Retinal pigment epithelial cell (primary cell): ENCODE measurements at regions not wholly inside any gene's neighbourhood (a gene's known extent, or its start where the extent isn't known, plus 50 kb on each side); places are given as distances from the start of the nearest gene placed in this dataset.

Experiments used
- DNase-seq: peaks from one replicate; pipeline ENCODE4 v3.0.0-alpha.2; 2010; ENCODE audit warnings: low read depth
- H3K4me3 ChIP-seq: 2 replicates; pipeline ENCODE4 v1.5.1; 2011; ENCODE audit warnings: mild to moderate bottlenecking, low read length, control low read depth, moderate library complexity
- CTCF ChIP-seq: conservative IDR thresholded peaks from 2 replicates; pipeline ENCODE4 v1.5.1; 2011; ENCODE audit warnings: low read depth, low read length, control low read depth, inconsistent platforms

- TF ChIP-seq CTCF = no peak
- no peak for DNase-seq
- no peak overlapping the region for H3K4me3 ChIP-seq
These were observed 190.8 kb upstream of the HNRNPA3 start for GRCh38 chr2:177021706-177022343.

- no peak for TF ChIP-seq CTCF
- H3K4me3 ChIP-seq = no peak overlapping the region
- DNase-seq = no peak
These were observed 187.8 kb upstream of the HNRNPA3 start for GRCh38 chr2:177024765-177025164.

GRCh38 chr2:177026253-177026652 lies 186.3 kb upstream of the HNRNPA3 start:
- no peak overlapping the region for H3K4me3 ChIP-seq
- TF ChIP-seq CTCF = no peak
- DNase-seq = no peak

- no peak overlapping the region for H3K4me3 ChIP-seq
- no peak for TF ChIP-seq CTCF
- no peak for DNase-seq
These were observed 185.6 kb upstream of the HNRNPA3 start for GRCh38 chr2:177026956-177027355.

GRCh38 chr2:177028296-177028695 lies 184.3 kb upstream of the HNRNPA3 start:
- no peak for DNase-seq
- H3K4me3 ChIP-seq = no peak overlapping the region
- no peak for TF ChIP-seq CTCF

GRCh38 chr2:177029075-177029474 lies 183.5 kb upstream of the HNRNPA3 start:
- no peak overlapping the region for H3K4me3 ChIP-seq
- DNase-seq = no peak
- TF ChIP-seq CTCF = no peak

GRCh38 chr2:177029501-177029900 lies 183.1 kb upstream of the HNRNPA3 start:
- no peak for DNase-seq
- H3K4me3 ChIP-seq = no peak overlapping the region
- no peak for TF ChIP-seq CTCF
